Fibroblast of upper back skin (primary cell): ENCODE measurements at regions not wholly inside any gene's neighbourhood (a gene's known extent, or its start where the extent isn't known, plus 50 kb on each side); places are given as distances from the start of the nearest gene placed in this dataset.

Source experiments
- DNase-seq: peaks from one replicate; pipeline ENCODE4 v3.0.0-alpha.2; 2013

DNA sequence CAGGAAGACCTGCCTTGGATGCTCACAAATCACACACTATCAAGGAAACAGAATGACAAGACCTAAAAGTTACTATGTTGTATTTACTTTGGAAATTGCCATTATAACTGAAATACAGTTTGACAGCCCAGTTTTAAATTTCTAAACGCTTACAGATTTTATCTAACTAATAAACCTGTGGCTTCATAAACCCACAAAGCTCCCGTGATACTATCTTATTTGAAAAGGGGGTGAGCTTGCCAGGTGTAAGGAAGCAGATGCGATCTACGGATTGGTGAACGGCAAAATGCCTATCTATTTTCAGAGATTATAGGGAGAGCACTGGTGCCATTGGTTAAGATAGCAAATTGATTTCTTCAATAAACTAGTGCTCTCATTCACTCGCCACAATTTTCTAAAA lies 485.5 kb downstream of the BCAT1 start:
- DNase-seq: no peak

GRCh38 chr12:24462946-24463345 lies 486.0 kb downstream of the BCAT1 start:
- no peak for DNase-seq

DNA sequence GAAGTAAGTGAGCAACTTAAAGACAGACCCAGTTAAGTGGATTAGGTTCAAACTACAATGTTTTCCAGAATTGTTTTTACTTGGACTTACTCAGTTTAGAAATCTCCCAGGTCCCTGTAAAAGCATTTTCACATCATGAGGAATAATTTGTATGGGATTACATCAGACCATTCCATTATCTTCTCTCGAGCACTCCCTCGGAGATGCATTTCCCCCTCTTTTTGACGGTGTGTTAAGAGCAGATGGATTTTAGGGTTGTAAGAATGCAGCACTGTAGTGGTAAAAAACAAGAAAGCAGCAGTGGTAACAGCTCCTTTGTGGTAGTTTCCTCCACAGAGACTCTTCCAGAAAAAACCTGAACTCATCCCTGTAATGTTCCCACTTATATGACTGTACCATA lies 488.4 kb downstream of the BCAT1 start:
- no peak for DNase-seq

DNA sequence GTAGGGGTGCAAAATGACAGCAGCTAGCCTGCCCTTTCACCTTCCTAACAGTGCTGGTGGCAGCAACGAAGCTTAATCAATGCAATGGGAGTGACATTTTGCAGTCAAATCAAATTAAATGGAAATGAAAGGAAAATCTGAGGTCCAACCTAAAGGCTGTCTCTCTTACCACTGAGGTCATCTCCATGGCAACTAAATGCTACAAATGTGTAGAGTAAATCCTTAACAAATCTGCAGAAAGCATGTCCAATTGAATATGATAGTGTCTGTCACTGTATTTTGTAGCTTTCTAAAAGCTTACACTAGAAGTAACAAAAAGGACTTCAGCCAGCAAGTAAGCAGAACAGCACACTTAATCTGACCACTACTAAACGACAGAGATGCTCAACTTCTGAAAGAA lies 488.8 kb downstream of the BCAT1 start:
- DNase-seq: no peak

- DNase-seq: no peak
These were observed 493.1 kb downstream of the BCAT1 start for GRCh38 chr12:24455811-24456210.

DNA sequence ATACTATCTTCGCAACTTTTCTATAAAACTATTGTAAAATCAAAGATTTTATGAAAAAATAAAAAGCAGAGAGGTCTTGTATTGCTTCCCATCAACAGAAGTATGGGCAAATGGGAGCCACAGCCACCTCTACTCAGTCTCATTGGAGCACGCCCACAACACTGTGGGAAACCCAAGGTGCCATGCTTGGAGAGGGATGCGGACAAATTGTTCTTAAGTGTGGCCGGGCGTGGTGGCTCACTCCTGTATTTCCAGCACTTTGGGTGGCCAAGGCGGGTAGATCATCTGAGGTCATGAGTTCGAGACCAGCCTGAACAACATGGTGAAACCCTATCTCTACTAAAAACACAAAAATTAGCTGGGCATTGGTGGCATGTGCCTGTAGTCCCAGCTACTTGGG lies 498.2 kb upstream of the SOX5 start:
- no peak for DNase-seq

DNA sequence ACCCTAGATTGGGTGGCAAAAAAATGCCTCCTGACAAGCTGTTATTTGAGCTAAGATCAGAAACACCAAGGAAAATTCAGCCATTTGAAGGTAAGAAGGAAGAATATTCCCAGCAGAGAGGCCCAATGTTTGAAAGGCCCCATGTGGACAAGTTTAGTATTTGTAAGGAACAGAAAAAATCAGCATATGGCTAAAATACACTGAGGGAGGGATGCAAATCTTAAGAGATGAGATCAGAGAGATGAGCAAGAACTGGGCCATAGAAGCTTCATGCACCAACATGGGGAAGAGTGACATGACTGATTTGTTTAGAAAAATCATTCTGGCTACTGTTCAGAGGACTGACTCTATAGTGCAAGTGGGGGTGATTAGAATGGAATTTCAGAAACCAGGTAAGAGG lies 496.8 kb upstream of the SOX5 start:
- no peak for DNase-seq

- no peak for DNase-seq
These were observed 495.2 kb upstream of the SOX5 start for GRCh38 chr12:24444634-24445033.

DNA sequence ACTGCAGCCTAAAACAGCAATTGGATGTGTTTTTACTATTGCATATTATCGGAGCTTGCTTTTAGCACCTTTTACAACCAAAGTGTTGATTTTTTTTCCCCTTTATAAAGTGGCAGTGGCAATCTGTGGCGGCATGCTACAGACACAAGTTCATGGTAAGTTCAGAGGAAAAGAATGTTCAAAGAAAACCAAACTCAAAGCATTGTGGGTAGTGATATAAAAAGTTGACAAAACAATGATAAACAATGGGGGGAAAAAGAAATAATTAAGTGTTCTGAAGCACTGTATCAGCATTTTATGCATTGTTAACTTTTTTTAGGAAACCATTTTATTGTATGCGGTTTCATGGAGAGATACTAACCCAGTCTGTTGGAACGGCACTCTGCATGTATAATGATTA lies 492.0 kb upstream of the SOX5 start:
- no peak for DNase-seq

GRCh38 chr12:24436667-24437066 lies 487.2 kb upstream of the SOX5 start:
- no peak for DNase-seq

- no peak for DNase-seq
These were observed 482.4 kb upstream of the SOX5 start for GRCh38 chr12:24431872-24432271.

- no peak for DNase-seq
These were observed 478.3 kb upstream of the SOX5 start for GRCh38 chr12:24427776-24428175.

- no peak for DNase-seq
These were observed 476.1 kb upstream of the SOX5 start for GRCh38 chr12:24425601-24425970.

- DNase-seq: no peak
These were observed 475.6 kb upstream of the SOX5 start for GRCh38 chr12:24424889-24425600.

DNA sequence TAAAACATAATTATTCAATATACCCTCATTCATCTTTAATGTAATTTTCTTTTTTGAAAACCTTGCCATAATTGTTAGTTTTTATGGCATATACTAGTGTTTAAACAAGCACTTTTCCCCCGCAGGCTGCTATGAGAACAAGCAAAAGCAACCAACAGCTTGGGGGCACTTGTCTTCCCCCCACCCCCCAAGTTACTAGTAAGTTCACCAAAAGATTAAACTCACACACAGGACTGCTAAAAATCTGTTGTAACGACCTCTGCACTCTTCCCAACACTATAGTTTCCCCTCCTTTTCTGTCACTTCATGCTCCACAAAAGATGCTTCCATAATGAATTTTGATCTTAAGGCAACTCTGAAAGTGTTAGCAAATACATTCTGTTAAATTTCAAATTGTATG lies 474.9 kb upstream of the SOX5 start:
- no peak for DNase-seq

DNA sequence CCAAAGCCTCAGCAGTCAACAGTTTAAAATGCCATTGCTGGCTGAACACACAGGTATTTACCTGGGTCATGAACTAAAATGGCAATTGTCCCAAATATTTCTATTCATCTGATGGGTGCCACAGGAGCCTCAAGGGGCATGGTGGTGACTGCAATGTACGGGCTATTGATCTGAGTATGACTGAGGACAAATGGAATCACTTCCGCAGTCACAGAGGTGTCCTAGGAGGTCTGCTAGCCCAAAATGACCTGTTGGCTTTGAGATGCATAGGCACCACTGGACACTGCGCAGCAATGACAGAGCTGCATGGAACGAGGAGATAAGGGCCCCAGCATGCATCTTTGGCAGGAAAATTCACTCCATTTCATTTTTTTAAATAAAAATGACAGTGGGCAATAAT lies 474.1 kb upstream of the SOX5 start:
- no peak for DNase-seq

- DNase-seq: no peak
These were observed 472.3 kb upstream of the SOX5 start for GRCh38 chr12:24421759-24422158.

DNA sequence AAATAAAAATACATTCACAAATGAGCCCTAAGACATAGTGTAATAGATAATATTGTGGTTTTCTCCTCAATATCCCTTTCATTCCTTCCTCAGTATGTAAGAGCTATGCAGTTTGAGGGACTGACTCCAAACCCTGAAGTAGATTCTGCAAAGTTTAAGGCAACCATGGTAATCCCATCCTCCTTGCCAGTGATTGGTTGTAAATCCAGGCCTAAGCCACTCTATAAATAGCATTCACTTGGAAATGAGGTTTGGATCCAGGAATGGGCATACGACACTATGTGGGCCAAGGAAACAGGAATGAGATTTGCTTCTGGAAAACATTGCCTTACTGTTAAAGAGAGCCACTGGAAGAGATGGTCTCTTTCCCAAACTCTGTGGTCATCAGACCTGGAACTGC lies 468.7 kb upstream of the SOX5 start:
- DNase-seq: no peak

DNA sequence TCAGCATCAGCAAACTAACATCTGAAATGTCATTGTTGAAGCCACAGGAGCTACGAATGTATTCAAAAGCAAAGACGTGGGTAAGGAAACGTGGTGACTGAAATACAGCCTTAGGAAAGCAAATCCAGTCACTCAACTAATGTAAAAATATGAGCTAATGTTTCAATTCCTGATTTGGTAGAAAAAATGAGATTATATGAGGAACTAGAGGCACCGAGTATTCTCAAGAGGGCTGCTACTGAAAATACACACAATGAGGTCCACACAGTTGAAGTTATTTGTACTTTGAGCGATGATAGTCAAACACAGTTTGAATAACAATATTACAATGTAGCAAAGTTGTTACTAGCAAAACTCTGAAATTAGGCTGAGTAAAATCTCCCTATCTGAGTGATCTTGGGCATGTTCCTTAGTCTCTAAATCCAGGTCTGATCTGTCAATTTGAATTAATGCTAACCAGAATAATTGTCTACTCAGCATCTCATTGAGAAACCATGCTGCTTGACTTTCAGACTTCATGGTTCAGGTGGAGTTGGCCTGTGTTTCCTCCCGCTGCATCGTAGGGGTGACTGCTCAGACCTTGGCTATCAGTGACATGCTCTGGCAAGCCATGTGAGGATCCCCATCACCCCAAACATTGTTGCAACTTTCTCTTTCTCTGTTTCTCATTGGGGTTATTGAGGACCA lies 467.1 kb upstream of the SOX5 start:
- no peak for DNase-seq

GRCh38 chr12:24415934-24416333 lies 466.5 kb upstream of the SOX5 start:
- no peak for DNase-seq

- DNase-seq: no peak
These were observed 465.0 kb upstream of the SOX5 start for GRCh38 chr12:24414480-24414879.

DNA sequence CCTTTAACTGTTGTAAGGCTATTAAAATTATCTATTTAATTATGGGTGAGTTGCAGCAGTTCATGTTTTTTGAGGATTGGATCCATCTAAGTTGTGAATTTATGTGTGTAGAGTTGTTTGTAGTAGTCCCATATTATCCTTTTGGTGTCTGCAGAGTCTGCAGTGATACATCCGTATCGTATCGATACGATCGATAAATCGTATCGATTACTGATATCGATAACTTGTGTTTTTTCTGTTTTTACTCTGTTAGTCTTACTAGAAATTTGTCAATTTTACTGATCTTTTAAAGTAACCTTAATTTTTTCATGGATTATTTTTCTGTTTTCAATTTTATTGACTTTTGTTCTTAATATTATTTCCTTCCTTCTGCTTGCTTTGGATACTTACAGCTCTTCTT lies 462.5 kb upstream of the SOX5 start:
- no peak for DNase-seq

DNA sequence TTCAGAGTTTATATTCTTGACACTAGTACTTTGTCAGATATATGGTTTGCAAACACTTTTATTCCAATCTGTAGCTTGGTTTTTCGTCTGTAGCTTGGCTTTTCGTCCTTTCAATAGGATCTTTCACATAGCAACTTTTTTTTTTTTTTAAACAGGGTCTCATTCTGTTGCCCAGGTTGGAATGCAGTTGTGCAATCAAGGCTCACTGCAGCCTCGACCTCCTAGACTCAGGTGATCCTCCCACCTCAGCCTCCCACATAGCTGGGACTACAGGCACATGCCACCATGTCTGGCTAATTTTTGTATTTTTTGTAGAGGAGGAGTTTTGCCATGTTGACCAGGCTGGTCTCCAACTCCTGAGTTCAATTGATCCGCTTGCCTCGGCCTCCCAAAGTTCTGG lies 460.4 kb upstream of the SOX5 start:
- no peak for DNase-seq

GRCh38 chr12:24408305-24408704 lies 458.8 kb upstream of the SOX5 start:
- no peak for DNase-seq

GRCh38 chr12:24407884-24408283 lies 458.4 kb upstream of the SOX5 start:
- DNase-seq: no peak
